ENCODE measurements at regions not wholly inside any gene's neighbourhood (a gene's known extent, or its start where the extent isn't known, plus 50 kb on each side); places are given as distances from the start of the nearest gene placed in this dataset.

- WGBS, 2 donors (ENCODE audit: extremely low coverage in 2 of 2, insufficient read length in 2 of 2, insufficient replicate concordance in 1 of 2), result no CpG with 5 or more reads among the region's 3 CpGs
- H3K27me3 ChIP-seq (ENCODE audit: control insufficient read depth in 3 of 3, insufficient read depth in 3 of 3, low read depth in 1 of 3, low read length in 3 of 3), result no peaks in the 10 kb centered on the region
- H3K14ac ChIP-seq (ENCODE audit: low read length), result no peak overlapping the region
- H4K8ac ChIP-seq (ENCODE audit: low read depth, low read length), result no peak overlapping the region
- no peak overlapping the region for H2AK5ac ChIP-seq (ENCODE audit: low read depth, low read length)
- H3K27ac ChIP-seq (replicated peaks; ENCODE audit: low read length), result no peak overlapping the region
- no peaks in the 10 kb centered on the region for H3K4me1 ChIP-seq (ENCODE audit: control insufficient read depth in 2 of 2, insufficient read depth in 1 of 2, low read depth in 1 of 2, low read length in 2 of 2)
- H2AFZ ChIP-seq (ENCODE audit: low read length), result no peak overlapping the region
- H4K91ac ChIP-seq (ENCODE audit: low read depth, low read length, poor library complexity), result no peak overlapping the region
- no peak overlapping the region for H3K4me3 ChIP-seq (ENCODE audit: low read length in 2 of 2)
- peaks cover 0 to 3% of the 10 kb centered on the region in 2 donors for H3K9me3 ChIP-seq (replicated peaks in 1 of 2; ENCODE audit: control insufficient read depth in 2 of 2, insufficient read depth in 1 of 2, low read depth in 1 of 2, low read length in 2 of 2)
- no peak overlapping the region for H2BK120ac ChIP-seq (ENCODE audit: low read depth, low read length)
- no peaks in the 10 kb centered on the region for H3K79me1 ChIP-seq (ENCODE audit: low read depth, low read length)
- H3K18ac ChIP-seq (ENCODE audit: low read length), result no peak overlapping the region
- no peak overlapping the region for H2BK15ac ChIP-seq (ENCODE audit: low read length)
- no peak overlapping the region for H3K23ac ChIP-seq (ENCODE audit: low read depth, low read length, poor library complexity)
- H2BK12ac ChIP-seq (ENCODE audit: low read length), result no peak overlapping the region
- DNase-seq (ENCODE audit: low spot score), result no peak
- no peaks in the 10 kb centered on the region for H3K36me3 ChIP-seq (replicated peaks in 1 of 2; ENCODE audit: control insufficient read depth in 2 of 2, insufficient read depth in 2 of 2, low read length in 2 of 2)
- no peak overlapping the region for H2BK5ac ChIP-seq (ENCODE audit: low read length)
- no peak overlapping the region for H3K4me2 ChIP-seq (ENCODE audit: insufficient read depth, low read length, poor library complexity, severe bottlenecking)
- H3K9ac ChIP-seq (ENCODE audit: low read depth, low read length, poor library complexity), result no peak overlapping the region
- no peak overlapping the region for H3K4ac ChIP-seq (ENCODE audit: low read length)
These were observed 1295.1 kb downstream of the EFNB2 start for GRCh38 chr13:105240371-105240770.

- Histone ChIP-seq H3K79me1 (ENCODE audit: low read depth, low read length) (no peaks in the 10 kb centered on the region), H3K4me3 (ENCODE audit: low read length in 2 of 2) (no peak overlapping the region), H3K27me3 (ENCODE audit: control insufficient read depth in 3 of 3, insufficient read depth in 3 of 3, low read depth in 1 of 3, low read length in 3 of 3) (no peaks in the 10 kb centered on the region)
These were observed 1303.0 kb downstream of the EFNB2 start for GRCh38 chr13:105232439-105232838.

GRCh38 chr13:105232006-105232405, 1303.5 kb downstream of the EFNB2 start:
- H3K36me3 ChIP-seq (replicated peaks in 1 of 2; ENCODE audit: control insufficient read depth in 2 of 2, insufficient read depth in 2 of 2, low read length in 2 of 2), result no peaks in the 10 kb centered on the region
- H2BK15ac ChIP-seq (ENCODE audit: low read length), result no peak overlapping the region
- no CpG with 5 or more reads among the region's 7 CpGs for WGBS, 2 donors (ENCODE audit: extremely low coverage in 2 of 2, insufficient read length in 2 of 2, insufficient replicate concordance in 1 of 2)
- H2BK120ac ChIP-seq (ENCODE audit: low read depth, low read length), result no peak overlapping the region
- no peak overlapping the region for H2AK5ac ChIP-seq (ENCODE audit: low read depth, low read length)
- H4K91ac ChIP-seq (ENCODE audit: low read depth, low read length, poor library complexity), result no peak overlapping the region
- peak overlapping the region in 1 of 2 donors; percentile 36 for H3K4me3 ChIP-seq (ENCODE audit: low read length in 2 of 2)
- no peak overlapping the region for H2BK5ac ChIP-seq (ENCODE audit: low read length)
- DNase-seq (ENCODE audit: low spot score), result no peak
- no peak overlapping the region for H3K18ac ChIP-seq (ENCODE audit: low read length)
- H3K14ac ChIP-seq (ENCODE audit: low read length), result no peak overlapping the region
- no peak overlapping the region for H4K8ac ChIP-seq (ENCODE audit: low read depth, low read length)
- H3K9me3 ChIP-seq (replicated peaks in 1 of 2; ENCODE audit: control insufficient read depth in 2 of 2, insufficient read depth in 1 of 2, low read depth in 1 of 2, low read length in 2 of 2), result peaks cover 0 to 8% of the 10 kb centered on the region in 2 donors
- no peaks in the 10 kb centered on the region for H3K79me1 ChIP-seq (ENCODE audit: low read depth, low read length)
- no peaks in the 10 kb centered on the region for H3K4me1 ChIP-seq (ENCODE audit: control insufficient read depth in 2 of 2, insufficient read depth in 1 of 2, low read depth in 1 of 2, low read length in 2 of 2)
- no peak overlapping the region for H3K4ac ChIP-seq (ENCODE audit: low read length)
- no peak overlapping the region for H3K4me2 ChIP-seq (ENCODE audit: insufficient read depth, low read length, poor library complexity, severe bottlenecking)
- no peak overlapping the region for H3K27ac ChIP-seq (replicated peaks; ENCODE audit: low read length)
- no peak overlapping the region for H2AFZ ChIP-seq (ENCODE audit: low read length)
- H3K9ac ChIP-seq (ENCODE audit: low read depth, low read length, poor library complexity), result no peak overlapping the region
- H2BK12ac ChIP-seq (ENCODE audit: low read length), result no peak overlapping the region
- no peaks in the 10 kb centered on the region for H3K27me3 ChIP-seq (ENCODE audit: control insufficient read depth in 3 of 3, insufficient read depth in 3 of 3, low read depth in 1 of 3, low read length in 3 of 3)
- no peak overlapping the region for H3K23ac ChIP-seq (ENCODE audit: low read depth, low read length, poor library complexity)

More at GRCh38 chr13:105232439-105232838, 1303.0 kb downstream of the EFNB2 start:
- no peaks in the 10 kb centered on the region for H3K4me1 ChIP-seq (ENCODE audit: control insufficient read depth in 2 of 2, insufficient read depth in 1 of 2, low read depth in 1 of 2, low read length in 2 of 2)
- no peak overlapping the region for H2AFZ ChIP-seq (ENCODE audit: low read length)
- no peaks in the 10 kb centered on the region for H3K36me3 ChIP-seq (replicated peaks in 1 of 2; ENCODE audit: control insufficient read depth in 2 of 2, insufficient read depth in 2 of 2, low read length in 2 of 2)
- WGBS, 2 donors (ENCODE audit: extremely low coverage in 2 of 2, insufficient read length in 2 of 2, insufficient replicate concordance in 1 of 2), result no CpG with 5 or more reads among the region's 5 CpGs
- no peak overlapping the region for H3K4ac ChIP-seq (ENCODE audit: low read length)
- no peak overlapping the region for H2BK120ac ChIP-seq (ENCODE audit: low read depth, low read length)
- H3K9ac ChIP-seq (ENCODE audit: low read depth, low read length, poor library complexity), result no peak overlapping the region
- DNase-seq (ENCODE audit: low spot score), result no peak
- no peak overlapping the region for H2AK5ac ChIP-seq (ENCODE audit: low read depth, low read length)
- no peak overlapping the region for H4K91ac ChIP-seq (ENCODE audit: low read depth, low read length, poor library complexity)
- H2BK12ac ChIP-seq (ENCODE audit: low read length), result no peak overlapping the region
- H3K27ac ChIP-seq (replicated peaks; ENCODE audit: low read length), result no peak overlapping the region
- H2BK5ac ChIP-seq (ENCODE audit: low read length), result no peak overlapping the region
- no peak overlapping the region for H4K8ac ChIP-seq (ENCODE audit: low read depth, low read length)
- H2BK15ac ChIP-seq (ENCODE audit: low read length), result no peak overlapping the region
- no peak overlapping the region for H3K18ac ChIP-seq (ENCODE audit: low read length)
- peaks cover 0 to 8% of the 10 kb centered on the region in 2 donors for H3K9me3 ChIP-seq (replicated peaks in 1 of 2; ENCODE audit: control insufficient read depth in 2 of 2, insufficient read depth in 1 of 2, low read depth in 1 of 2, low read length in 2 of 2)
- H3K23ac ChIP-seq (ENCODE audit: low read depth, low read length, poor library complexity), result no peak overlapping the region
- H3K4me2 ChIP-seq (ENCODE audit: insufficient read depth, low read length, poor library complexity, severe bottlenecking), result no peak overlapping the region
- no peak overlapping the region for H3K14ac ChIP-seq (ENCODE audit: low read length)

GRCh38 chr13:105231579-105231978, 1303.9 kb downstream of the EFNB2 start:
- Histone ChIP-seq H3K18ac (ENCODE audit: low read length) (no peak overlapping the region), H3K23ac (ENCODE audit: low read depth, low read length, poor library complexity) (no peak overlapping the region), H3K9me3 (replicated peaks in 1 of 2; ENCODE audit: control insufficient read depth in 2 of 2, insufficient read depth in 1 of 2, low read depth in 1 of 2, low read length in 2 of 2) (peaks cover 0 to 8% of the 10 kb centered on the region in 2 donors), H2BK15ac (ENCODE audit: low read length) (no peak overlapping the region), H4K8ac (ENCODE audit: low read depth, low read length) (no peak overlapping the region), H3K4me2 (ENCODE audit: insufficient read depth, low read length, poor library complexity, severe bottlenecking) (no peak overlapping the region), H2AFZ (ENCODE audit: low read length) (no peak overlapping the region), H3K14ac (ENCODE audit: low read length) (no peak overlapping the region), H3K9ac (ENCODE audit: low read depth, low read length, poor library complexity) (no peak overlapping the region), H3K79me1 (ENCODE audit: low read depth, low read length) (no peaks in the 10 kb centered on the region), H3K4me3 (ENCODE audit: low read length in 2 of 2) (no peak overlapping the region), H2BK5ac (ENCODE audit: low read length) (no peak overlapping the region), H3K4ac (ENCODE audit: low read length) (no peak overlapping the region), H2BK12ac (ENCODE audit: low read length) (no peak overlapping the region), H4K91ac (ENCODE audit: low read depth, low read length, poor library complexity) (no peak overlapping the region), H2BK120ac (ENCODE audit: low read depth, low read length) (no peak overlapping the region), H3K36me3 (replicated peaks in 1 of 2; ENCODE audit: control insufficient read depth in 2 of 2, insufficient read depth in 2 of 2, low read length in 2 of 2) (no peaks in the 10 kb centered on the region), H3K27ac (replicated peaks; ENCODE audit: low read length) (no peak overlapping the region), H2AK5ac (ENCODE audit: low read depth, low read length) (no peak overlapping the region), H3K27me3 (ENCODE audit: control insufficient read depth in 3 of 3, insufficient read depth in 3 of 3, low read depth in 1 of 3, low read length in 3 of 3) (no peaks in the 10 kb centered on the region), H3K4me1 (ENCODE audit: control insufficient read depth in 2 of 2, insufficient read depth in 1 of 2, low read depth in 1 of 2, low read length in 2 of 2) (no peaks in the 10 kb centered on the region)
- DNase-seq (ENCODE audit: low spot score), result no peak
- no CpG with 5 or more reads among the region's 2 CpGs for WGBS, 2 donors (ENCODE audit: extremely low coverage in 2 of 2, insufficient read length in 2 of 2, insufficient replicate concordance in 1 of 2)

Data from neuronal stem cell (in vitro differentiated cells).